AG09309 (cell line): ENCODE measurements at regions not wholly inside any gene's neighbourhood (a gene's known extent, or its start where the extent isn't known, plus 50 kb on each side); places are given as distances from the start of the nearest gene placed in this dataset.
A peak's percentile ranks its signal among the peaks of the same experiment; 100 is the strongest.

Source experiments
- DNase-seq: peaks from one replicate; pipeline ENCODE4 v3.0.0-alpha.2; 2010; ENCODE audit warnings: low read depth
- H3K4me3 ChIP-seq: 2 replicates; pipeline ENCODE4 v1.5.1; 2011; ENCODE audit warnings: mild to moderate bottlenecking, low read depth, low read length, moderate library complexity; ENCODE audit not compliant: control insufficient read depth
- TF ChIP-seq, protein P1 (sequence below): IDR thresholded peaks from 2 replicates; pipeline ENCODE4 v1.5.1; 2011; ENCODE audit warnings: mild to moderate bottlenecking, low read depth, low read length, inconsistent platforms; ENCODE audit not compliant: insufficient read depth, control insufficient read depth; ENCODE audit errors: missing control alignments

DNA sequence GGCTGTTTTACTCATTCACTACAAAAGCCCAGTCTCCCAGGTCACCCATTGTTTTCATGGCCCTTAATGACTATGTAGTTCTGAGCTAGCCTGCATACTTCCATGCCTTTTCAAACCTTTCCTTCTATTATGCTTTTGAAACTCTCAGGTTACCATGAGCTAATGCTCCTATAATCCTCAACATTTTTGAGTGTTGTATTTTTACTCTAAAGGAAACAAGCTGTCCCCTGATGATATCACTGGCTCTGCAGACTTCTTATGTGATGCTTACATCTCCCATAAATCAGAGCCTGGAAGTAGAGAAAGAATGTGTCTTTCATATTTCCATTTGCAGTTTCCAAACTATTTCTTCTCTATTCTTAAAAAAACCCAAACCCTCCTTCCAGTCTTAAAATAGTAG is 159.0 kb upstream of the RAG2 start:
- TF ChIP-seq, protein P1, sequence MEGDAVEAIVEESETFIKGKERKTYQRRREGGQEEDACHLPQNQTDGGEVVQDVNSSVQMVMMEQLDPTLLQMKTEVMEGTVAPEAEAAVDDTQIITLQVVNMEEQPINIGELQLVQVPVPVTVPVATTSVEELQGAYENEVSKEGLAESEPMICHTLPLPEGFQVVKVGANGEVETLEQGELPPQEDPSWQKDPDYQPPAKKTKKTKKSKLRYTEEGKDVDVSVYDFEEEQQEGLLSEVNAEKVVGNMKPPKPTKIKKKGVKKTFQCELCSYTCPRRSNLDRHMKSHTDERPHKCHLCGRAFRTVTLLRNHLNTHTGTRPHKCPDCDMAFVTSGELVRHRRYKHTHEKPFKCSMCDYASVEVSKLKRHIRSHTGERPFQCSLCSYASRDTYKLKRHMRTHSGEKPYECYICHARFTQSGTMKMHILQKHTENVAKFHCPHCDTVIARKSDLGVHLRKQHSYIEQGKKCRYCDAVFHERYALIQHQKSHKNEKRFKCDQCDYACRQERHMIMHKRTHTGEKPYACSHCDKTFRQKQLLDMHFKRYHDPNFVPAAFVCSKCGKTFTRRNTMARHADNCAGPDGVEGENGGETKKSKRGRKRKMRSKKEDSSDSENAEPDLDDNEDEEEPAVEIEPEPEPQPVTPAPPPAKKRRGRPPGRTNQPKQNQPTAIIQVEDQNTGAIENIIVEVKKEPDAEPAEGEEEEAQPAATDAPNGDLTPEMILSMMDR = no peak
- no peak for DNase-seq
- no peak overlapping the region for H3K4me3 ChIP-seq

DNA sequence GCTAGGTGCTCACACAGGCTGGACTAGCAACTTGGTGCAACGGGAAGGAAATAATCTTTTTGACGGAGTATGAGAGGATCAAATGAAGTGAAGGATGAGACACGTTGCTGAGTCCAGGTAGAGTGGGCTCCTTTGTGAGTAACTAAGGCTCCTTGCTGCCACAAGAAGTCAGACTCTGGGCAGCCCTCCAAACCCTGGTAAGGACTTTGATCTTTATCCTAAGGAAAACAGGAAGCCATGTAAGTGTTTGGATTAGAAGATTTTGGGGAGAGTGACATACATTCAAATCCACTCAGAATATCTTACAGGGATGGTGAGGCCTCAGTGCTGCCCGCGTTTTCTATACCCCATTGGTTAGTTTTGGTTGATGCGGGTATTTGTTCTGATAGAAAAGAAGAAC is 155.9 kb upstream of the RAG2 start:
- TF ChIP-seq, protein P1 = no peak
- H3K4me3 ChIP-seq = no peak overlapping the region
- no peak for DNase-seq

DNA sequence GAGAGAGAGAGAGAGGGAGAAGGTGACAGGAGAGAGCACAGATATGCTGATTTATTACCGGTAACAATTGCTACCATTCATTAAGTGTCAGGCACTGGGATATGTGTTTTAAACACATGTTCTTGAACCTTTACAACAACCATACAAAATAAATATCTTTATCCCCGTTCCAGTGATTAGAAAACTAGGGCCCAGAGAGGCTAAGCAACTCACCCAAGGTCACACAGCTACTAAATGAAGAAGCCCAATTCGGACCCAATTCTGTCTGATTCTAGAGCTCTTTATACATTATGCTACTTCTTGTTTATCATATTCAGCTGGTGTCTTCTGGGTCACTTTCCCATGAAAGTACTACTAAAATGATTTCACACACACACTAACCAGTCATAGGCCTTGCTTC is 154.0 kb upstream of the RAG2 start:
- DNase-seq = no peak
- TF ChIP-seq, protein P1 = no peak
- H3K4me3 ChIP-seq = no peak overlapping the region

DNA sequence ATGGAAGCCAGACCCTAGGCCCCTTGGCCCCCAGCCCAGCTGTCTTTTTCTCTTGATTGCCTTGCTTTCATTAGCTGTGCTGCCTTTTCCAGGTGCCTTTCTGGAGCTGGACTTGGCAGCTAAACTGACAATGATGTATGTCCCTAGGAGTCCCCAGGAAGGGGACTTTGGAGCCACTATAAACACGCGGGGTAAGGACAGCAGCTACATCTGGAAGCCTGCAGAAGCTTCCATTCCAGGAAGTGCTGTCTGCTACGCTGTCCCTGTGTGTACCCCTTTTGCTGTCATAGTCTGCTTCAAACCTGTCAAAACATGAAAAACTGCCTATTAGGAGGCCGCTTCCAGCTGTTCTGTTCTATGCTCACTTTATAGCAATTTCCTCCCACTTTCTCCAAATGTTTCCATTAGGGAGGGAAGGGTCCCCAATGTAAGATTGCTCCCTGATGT is 153.3 kb upstream of the RAG2 start:
- no peak for DNase-seq
- H3K4me3 ChIP-seq = no peak overlapping the region
- TF ChIP-seq, protein P1 = no peak

DNA sequence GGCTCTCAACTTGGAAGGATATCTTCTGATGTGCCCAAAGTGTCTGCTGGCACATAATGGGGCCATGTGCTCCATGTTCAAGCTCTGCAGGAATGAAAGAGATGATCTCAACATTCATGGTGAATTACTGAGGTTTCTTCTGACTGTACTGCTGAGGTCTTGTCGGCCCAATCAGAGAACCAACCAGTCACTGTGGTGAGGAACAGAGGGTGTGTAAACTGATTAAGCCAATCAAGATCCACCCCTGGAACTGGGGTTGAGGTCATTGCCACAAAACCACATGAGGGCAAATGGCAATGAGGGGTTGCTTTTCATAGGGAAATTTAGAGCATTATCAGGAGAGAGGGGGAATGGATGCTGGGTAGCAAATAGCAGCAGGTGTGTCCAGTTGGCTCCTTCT is 152.3 kb upstream of the RAG2 start:
- no peak overlapping the region for H3K4me3 ChIP-seq
- TF ChIP-seq, protein P1 = no peak
- no peak for DNase-seq

DNA sequence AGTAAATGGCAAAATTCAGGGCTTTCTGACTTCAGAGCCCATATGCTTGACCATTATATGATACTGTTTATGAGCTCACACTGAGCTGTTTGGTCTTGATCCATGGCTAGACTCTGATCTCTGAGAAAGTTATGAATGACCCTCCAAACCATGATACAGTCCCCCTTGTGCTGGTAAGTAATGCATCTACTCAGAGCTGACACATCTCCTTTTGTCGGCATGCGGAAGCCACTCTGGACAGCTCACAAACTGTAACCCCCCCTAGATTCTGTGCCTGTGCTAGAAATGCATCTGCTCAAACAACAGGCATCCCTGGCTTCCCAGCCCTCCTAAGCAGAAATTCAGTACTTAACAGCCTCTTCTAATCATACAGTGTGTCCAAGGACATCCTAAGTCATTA is 150.8 kb upstream of the RAG2 start:
- TF ChIP-seq, protein P1 = no peak

DNA sequence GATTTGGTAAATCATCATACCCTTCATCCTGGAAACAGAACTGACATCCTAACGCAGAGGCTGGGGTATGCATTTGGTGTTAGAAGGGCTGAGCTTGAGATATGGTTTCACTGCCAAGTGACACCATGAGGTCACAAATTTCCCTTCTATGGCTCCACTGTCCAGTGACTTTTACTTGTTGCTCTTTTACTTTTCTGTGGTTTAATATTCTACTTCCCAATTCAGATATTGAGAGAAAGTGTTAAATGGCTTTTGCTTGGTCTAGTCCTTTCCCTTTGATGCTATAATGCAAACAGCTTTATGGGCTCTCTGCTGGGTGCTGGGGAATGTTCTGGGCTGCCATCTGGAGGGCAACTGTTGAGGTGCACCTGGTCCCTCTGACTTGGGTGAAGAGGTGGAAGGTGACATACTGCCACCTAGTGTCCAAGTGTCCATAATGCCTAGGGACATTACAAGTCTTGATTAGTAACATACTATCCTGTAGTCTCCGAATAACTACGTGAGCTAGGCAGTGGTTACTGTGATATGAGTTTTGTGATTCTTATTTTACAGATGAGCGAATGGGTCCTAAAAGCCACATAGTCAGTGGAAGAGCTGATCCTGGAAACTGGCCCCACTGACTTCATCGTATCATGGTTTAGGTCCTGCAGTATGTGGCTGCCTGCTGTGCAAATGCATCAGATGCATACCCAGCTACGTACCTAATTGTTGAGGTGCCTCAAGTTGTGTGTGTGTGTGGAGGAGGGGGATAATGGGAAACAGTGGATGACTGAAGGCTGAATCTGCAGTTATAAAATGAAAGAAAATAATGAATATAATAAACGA is 149.1 kb upstream of the RAG2 start:
- DNase-seq = peak; percentile 76
- TF ChIP-seq, protein P1 = peak; percentile 98
- no peak overlapping the region for H3K4me3 ChIP-seq

More for the DNA sequence above, 150.8 kb upstream of the RAG2 start:
- DNase-seq = no peak
- no peak overlapping the region for H3K4me3 ChIP-seq
